ENCODE measurements at regions not wholly inside any gene's neighbourhood (a gene's known extent, or its start where the extent isn't known, plus 50 kb on each side); places are given as distances from the start of the nearest gene placed in this dataset.
"Not testable (repeated sequence)": the region's sequence is repeated elsewhere in the genome, so short reads cannot be mapped to it uniquely, and the experiment has no call there.

GRCh38 chr7:65453341-65454030, 79.8 kb downstream of the ZNF92 start:
- no peak for TF ChIP-seq CTCF (IDR thresholded peaks at IDR 0.05; ENCODE audit: borderline replicate concordance)
- Histone ChIP-seq H3K4me3 (no peak overlapping the region), H3K36me3 (no peaks in the 10 kb centered on the region), H3K4me1 (peaks cover 33% of the 10 kb centered on the region), H3K27ac (replicated peaks) (peak overlapping the region; percentile 65), H3K9me3 (replicated peaks) (no peaks in the 10 kb centered on the region), H3K27me3 (ENCODE audit: low read depth) (no peaks in the 10 kb centered on the region)
- intact Hi-C loops (cut with micrococcal nuclease): no loop called here
- DNase-seq: no peak

GRCh38 chr7:65454469-65454868, 80.8 kb downstream of the ZNF92 start:
- Histone ChIP-seq H3K27me3 (ENCODE audit: low read depth) (no peaks in the 10 kb centered on the region), H3K36me3 (no peaks in the 10 kb centered on the region), H3K4me1 (peaks cover 26% of the 10 kb centered on the region), H3K9me3 (replicated peaks) (no peaks in the 10 kb centered on the region), H3K4me3 (no peak overlapping the region), H3K27ac (replicated peaks) (peak overlapping the region; percentile 65)
- no peak for TF ChIP-seq CTCF (IDR thresholded peaks at IDR 0.05; ENCODE audit: borderline replicate concordance)
- intact Hi-C loops (cut with micrococcal nuclease): no loop called here
- no peak for DNase-seq

- intact Hi-C loops (cut with micrococcal nuclease); H3K4me3 ChIP-seq; H3K9me3 ChIP-seq (replicated peaks); H3K36me3 ChIP-seq; H3K27me3 ChIP-seq (ENCODE audit: low read depth); DNase-seq: not testable (repeated sequence)
- Histone ChIP-seq H3K27ac (replicated peaks) (peak overlapping the region; percentile 20), H3K4me1 (peaks cover 21% of the 10 kb centered on the region)
Measured at GRCh38 chr7:65455050-65455449, 81.4 kb downstream of the ZNF92 start.

- TF ChIP-seq CTCF (IDR thresholded peaks at IDR 0.05; ENCODE audit: borderline replicate concordance): no peak
- peaks cover 17% of the 10 kb centered on the region for H3K4me1 ChIP-seq
Measured at GRCh38 chr7:65457705-65458104, 84.0 kb downstream of the ZNF92 start.

GRCh38 chr7:65459438-65459837, 85.8 kb downstream of the ZNF92 start:
- DNase-seq: no peak
- Histone ChIP-seq H3K27ac (replicated peaks) (no peak overlapping the region), H3K4me3 (no peak overlapping the region), H3K36me3 (no peaks in the 10 kb centered on the region), H3K4me1 (peaks cover 12% of the 10 kb centered on the region), H3K9me3 (replicated peaks) (no peaks in the 10 kb centered on the region), H3K27me3 (ENCODE audit: low read depth) (no peaks in the 10 kb centered on the region)
- intact Hi-C loops (cut with micrococcal nuclease): no loop called here
- TF ChIP-seq CTCF (IDR thresholded peaks at IDR 0.05; ENCODE audit: borderline replicate concordance): no peak

More at GRCh38 chr7:65457705-65458104, 84.0 kb downstream of the ZNF92 start:
- Histone ChIP-seq H3K36me3 (no peaks in the 10 kb centered on the region), H3K9me3 (replicated peaks) (no peaks in the 10 kb centered on the region), H3K27ac (replicated peaks) (no peak overlapping the region), H3K27me3 (ENCODE audit: low read depth) (no peaks in the 10 kb centered on the region), H3K4me3 (no peak overlapping the region)
- no peak for DNase-seq
- intact Hi-C loops (cut with micrococcal nuclease): no loop called here

GRCh38 chr7:65462148-65462716, 88.6 kb downstream of the ZNF92 start:
- no peak for TF ChIP-seq CTCF (IDR thresholded peaks at IDR 0.05; ENCODE audit: borderline replicate concordance)
- no peaks in the 10 kb centered on the region for H3K4me1 ChIP-seq
- no peaks in the 10 kb centered on the region for H3K36me3 ChIP-seq
- H3K4me3 ChIP-seq: no peak overlapping the region
- H3K27ac ChIP-seq (replicated peaks): no peak overlapping the region
- no peak for DNase-seq
- intact Hi-C loops (cut with micrococcal nuclease): no loop called here
- H3K27me3 ChIP-seq (ENCODE audit: low read depth): no peaks in the 10 kb centered on the region
- no peaks in the 10 kb centered on the region for H3K9me3 ChIP-seq (replicated peaks)
